Body of pancreas (tissue), 4 donors: ENCODE measurements at regions not wholly inside any gene's neighbourhood (a gene's known extent, or its start where the extent isn't known, plus 50 kb on each side); places are given as distances from the start of the nearest gene placed in this dataset.

ENCODE experiments used
- POLR2A ChIP-seq, 3 donors: fragments of 450-650 bp; IDR thresholded peaks; one replicate each; pipeline ENCODE4 v1.6.1; 2016; ENCODE audit warnings: antibody characterized with exemption in 3 of 3, mild to moderate bottlenecking in 2 of 3
- TF ChIP-seq, protein P1 (sequence below), 7 experiments: fragments of 450-650 bp in 4 of 7; fragments of 200-600 bp in 3 of 7; sonication (generic) in 3 of 7; IDR thresholded peaks; one replicate each; pipeline ENCODE4 v1.5.1; 2016 to 2019; ENCODE audit warnings: antibody characterized with exemption in 7 of 7

DNA sequence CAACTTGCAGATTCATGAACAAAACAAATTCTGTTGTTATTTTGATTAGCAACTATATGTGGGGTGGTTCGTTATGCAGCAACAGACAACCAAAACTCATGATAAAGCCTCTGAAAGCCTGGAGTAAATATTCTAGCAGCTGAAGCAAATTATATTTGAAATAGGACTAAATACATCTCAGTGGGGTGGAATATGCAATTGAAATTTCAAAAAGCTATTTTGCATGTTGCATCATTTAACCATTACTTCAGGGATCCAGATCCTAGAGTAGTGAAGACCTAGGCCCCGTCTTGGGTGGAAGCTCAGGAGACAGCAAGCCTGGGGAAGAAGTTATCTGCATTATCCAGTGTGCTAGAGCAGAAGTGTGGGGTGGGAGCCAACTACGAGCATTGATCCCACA is 114.7 kb downstream of the PPM1A start:
- no peak for TF ChIP-seq POLR2A (IDR thresholded peaks at IDR 0.05)
- TF ChIP-seq, protein P1, sequence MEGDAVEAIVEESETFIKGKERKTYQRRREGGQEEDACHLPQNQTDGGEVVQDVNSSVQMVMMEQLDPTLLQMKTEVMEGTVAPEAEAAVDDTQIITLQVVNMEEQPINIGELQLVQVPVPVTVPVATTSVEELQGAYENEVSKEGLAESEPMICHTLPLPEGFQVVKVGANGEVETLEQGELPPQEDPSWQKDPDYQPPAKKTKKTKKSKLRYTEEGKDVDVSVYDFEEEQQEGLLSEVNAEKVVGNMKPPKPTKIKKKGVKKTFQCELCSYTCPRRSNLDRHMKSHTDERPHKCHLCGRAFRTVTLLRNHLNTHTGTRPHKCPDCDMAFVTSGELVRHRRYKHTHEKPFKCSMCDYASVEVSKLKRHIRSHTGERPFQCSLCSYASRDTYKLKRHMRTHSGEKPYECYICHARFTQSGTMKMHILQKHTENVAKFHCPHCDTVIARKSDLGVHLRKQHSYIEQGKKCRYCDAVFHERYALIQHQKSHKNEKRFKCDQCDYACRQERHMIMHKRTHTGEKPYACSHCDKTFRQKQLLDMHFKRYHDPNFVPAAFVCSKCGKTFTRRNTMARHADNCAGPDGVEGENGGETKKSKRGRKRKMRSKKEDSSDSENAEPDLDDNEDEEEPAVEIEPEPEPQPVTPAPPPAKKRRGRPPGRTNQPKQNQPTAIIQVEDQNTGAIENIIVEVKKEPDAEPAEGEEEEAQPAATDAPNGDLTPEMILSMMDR (IDR thresholded peaks at IDR 0.05), result no peak
